ENCODE measurements at regions not wholly inside any gene's neighbourhood (a gene's known extent, or its start where the extent isn't known, plus 50 kb on each side); places are given as distances from the start of the nearest gene placed in this dataset.

GRCh38 chr15:81484086-81484955 is 110.3 kb upstream of the TMC3 start:
- DNase-seq (no peak), ATAC-seq (no peak)
- no peaks in the 10 kb centered on the region for H3K4me1 ChIP-seq
- WGBS (ENCODE audit: insufficient coverage, low coverage, low lambda C conversion rate, missing lambda C conversion rate), result 85% methylated on average over 9 of the region's 12 CpGs
- H3K36me3 ChIP-seq, result no peaks in the 10 kb centered on the region
- no peak overlapping the region for H3K27ac ChIP-seq
- no peaks in the 10 kb centered on the region for H3K9me3 ChIP-seq
- H3K27me3 ChIP-seq, result no peaks in the 10 kb centered on the region
- no peak for TF ChIP-seq POLR2A (IDR thresholded peaks at IDR 0.05)
- no peak for TF ChIP-seq CTCF (IDR thresholded peaks at IDR 0.05)
- no peak overlapping the region for H3K4me3 ChIP-seq
- intact Hi-C loops (cut with DNase I), result loop anchor here in 1 of 2 donors (10.0 kb wide), 1 partner anchor 460 kb away; no protein-coding TSS in a partner anchor

GRCh38 chr15:81483496-81483895 is 109.5 kb upstream of the TMC3 start:
- no peaks in the 10 kb centered on the region for H3K36me3 ChIP-seq
- H3K27ac ChIP-seq, result no peak overlapping the region
- DNase-seq (no peak), ATAC-seq (no peak)
- intact Hi-C loops (cut with DNase I), result loop anchor here in 1 of 2 donors (10.0 kb wide), 1 partner anchor 461 kb away; no protein-coding TSS in a partner anchor
- H3K4me1 ChIP-seq, result no peaks in the 10 kb centered on the region
- no peak for TF ChIP-seq CTCF (IDR thresholded peaks at IDR 0.05)
- TF ChIP-seq POLR2A (IDR thresholded peaks at IDR 0.05), result no peak
- no peaks in the 10 kb centered on the region for H3K9me3 ChIP-seq
- 92% methylated on average over 3 of the region's 3 CpGs for WGBS (ENCODE audit: insufficient coverage, low coverage, low lambda C conversion rate, missing lambda C conversion rate)
- no peaks in the 10 kb centered on the region for H3K27me3 ChIP-seq
- no peak overlapping the region for H3K4me3 ChIP-seq

GRCh38 chr15:81481346-81481745 is 107.3 kb upstream of the TMC3 start:
- no peaks in the 10 kb centered on the region for H3K4me1 ChIP-seq
- TF ChIP-seq POLR2A (IDR thresholded peaks at IDR 0.05) (no peak), CTCF (IDR thresholded peaks at IDR 0.05) (no peak)
- H3K4me3 ChIP-seq, result no peak overlapping the region
- no peaks in the 10 kb centered on the region for H3K36me3 ChIP-seq
- H3K27me3 ChIP-seq, result no peaks in the 10 kb centered on the region
- intact Hi-C loops (cut with DNase I), result loop anchor here in 1 of 2 donors (10.0 kb wide), 1 partner anchor 463 kb away; no protein-coding TSS in a partner anchor
- ATAC-seq (no peak), DNase-seq (no peak)
- no peaks in the 10 kb centered on the region for H3K9me3 ChIP-seq
- WGBS (ENCODE audit: insufficient coverage, low coverage, low lambda C conversion rate, missing lambda C conversion rate), result 85% methylated on average over 7 of the region's 7 CpGs
- H3K27ac ChIP-seq, result no peak overlapping the region

- no peak overlapping the region for H3K27ac ChIP-seq
- H3K27me3 ChIP-seq, result no peaks in the 10 kb centered on the region
- ATAC-seq (peak; percentile 61 to 82 (median 76)), DNase-seq (no peak)
- WGBS (ENCODE audit: insufficient coverage, low coverage, low lambda C conversion rate, missing lambda C conversion rate), result 43% methylated on average over 7 of the region's 7 CpGs
- no peaks in the 10 kb centered on the region for H3K4me1 ChIP-seq
- no peak overlapping the region for H3K4me3 ChIP-seq
- intact Hi-C loops (cut with DNase I), result loop anchor here in 1 of 2 donors (10.0 kb wide), 1 partner anchor 464 kb away; no protein-coding TSS in a partner anchor
- no peaks in the 10 kb centered on the region for H3K9me3 ChIP-seq
- H3K36me3 ChIP-seq, result no peaks in the 10 kb centered on the region
- peak; percentile 84 to 94 (median 86) for TF ChIP-seq CTCF (IDR thresholded peaks at IDR 0.05)
- no peak for TF ChIP-seq POLR2A (IDR thresholded peaks at IDR 0.05)
Measured at GRCh38 chr15:81480645-81481053, 106.6 kb upstream of the TMC3 start.

All from right lobe of liver (tissue), 6 donors.